Trophoblast cell (in vitro differentiated cells and primary cell): ENCODE measurements at regions not wholly inside any gene's neighbourhood (a gene's known extent, or its start where the extent isn't known, plus 50 kb on each side); places are given as distances from the start of the nearest gene placed in this dataset.

Source experiments
- DNase-seq, 2 donors: peaks; one replicate each; pipeline ENCODE4 v3.0.0-alpha.2; 2016
- H2AFZ ChIP-seq: 2 replicates; pipeline ENCODE4 v1.6.1; 2013; ENCODE audit warnings: low read length, moderate library complexity, mild to moderate bottlenecking; ENCODE audit not compliant: insufficient read depth, poor library complexity
- H2AK5ac ChIP-seq: 2 replicates; pipeline ENCODE4 v1.6.1; 2013; ENCODE audit warnings: mild to moderate bottlenecking, low read length
- H2BK120ac ChIP-seq: 2 replicates; pipeline ENCODE4 v1.6.1; 2013; ENCODE audit warnings: low read length, mild to moderate bottlenecking, moderate library complexity; ENCODE audit not compliant: insufficient read depth, poor library complexity
- H2BK12ac ChIP-seq: 2 replicates; pipeline ENCODE4 v1.6.1; 2013; ENCODE audit warnings: mild to moderate bottlenecking, low read length, moderate library complexity
- H2BK5ac ChIP-seq: 2 replicates; pipeline ENCODE4 v1.6.1; 2013; ENCODE audit warnings: low read length, low read depth, moderate library complexity, mild to moderate bottlenecking; ENCODE audit not compliant: poor library complexity
- H3K14ac ChIP-seq: 2 replicates; pipeline ENCODE4 v1.6.1; 2013; ENCODE audit warnings: mild to moderate bottlenecking, low read length
- H3K18ac ChIP-seq: 2 replicates; pipeline ENCODE4 v1.6.1; 2013; ENCODE audit warnings: mild to moderate bottlenecking, low read length
- H3K23ac ChIP-seq: 2 replicates; pipeline ENCODE4 v1.6.1; 2013; ENCODE audit warnings: low read length
- H3K27ac ChIP-seq: 2 replicates; pipeline ENCODE4 v1.5.1; 2013; ENCODE audit warnings: low read depth, mild to moderate bottlenecking, inconsistent platforms, low read length, moderate library complexity
- H3K27me3 ChIP-seq: 2 replicates; pipeline ENCODE4 v1.6.1; 2013; ENCODE audit warnings: inconsistent platforms, mild to moderate bottlenecking, low read length, moderate library complexity; ENCODE audit not compliant: insufficient read depth
- H3K36me3 ChIP-seq, 2 experiments: 1 replicate in 1 of 2; 2 replicates in 1 of 2; pipeline ENCODE4 v1.6.1; 2013; ENCODE audit warnings: low read length in 2 of 2, mild to moderate bottlenecking in 2 of 2, moderate library complexity in 1 of 2; ENCODE audit not compliant: insufficient read depth in 2 of 2, control insufficient read depth in 1 of 2
- H3K4ac ChIP-seq: 2 replicates; pipeline ENCODE4 v1.6.1; 2013; ENCODE audit warnings: low read depth, mild to moderate bottlenecking, low read length, moderate library complexity
- H3K4me1 ChIP-seq, 2 experiments: 1 replicate in 1 of 2; 2 replicates in 1 of 2; pipeline ENCODE4 v1.6.1; 2013; ENCODE audit warnings: low read length in 2 of 2, mild to moderate bottlenecking in 2 of 2, moderate library complexity in 1 of 2; ENCODE audit not compliant: insufficient read depth in 2 of 2, control insufficient read depth in 1 of 2
- H3K4me2 ChIP-seq: 2 replicates; pipeline ENCODE4 v1.6.1; 2013; ENCODE audit warnings: inconsistent platforms, mild to moderate bottlenecking, low read length, moderate library complexity
- H3K4me3 ChIP-seq: 2 replicates; pipeline ENCODE4 v1.5.1; 2013; ENCODE audit warnings: mild to moderate bottlenecking, low read depth, low read length, inconsistent platforms
- H3K79me1 ChIP-seq: one replicate; pipeline ENCODE4 v1.6.1; 2013; ENCODE audit warnings: low read length
- H3K79me2 ChIP-seq: 2 replicates; pipeline ENCODE4 v1.6.1; 2013; ENCODE audit warnings: low read length, mild to moderate bottlenecking; ENCODE audit not compliant: control insufficient read depth, insufficient read depth, poor library complexity
- H3K9ac ChIP-seq: 2 replicates; pipeline ENCODE4 v1.6.1; 2013; ENCODE audit warnings: mild to moderate bottlenecking, low read length
- H3K9me3 ChIP-seq: 2 replicates; pipeline ENCODE4 v1.6.1; 2013; ENCODE audit warnings: low read depth, mild to moderate bottlenecking, control low read depth, inconsistent platforms, low read length; ENCODE audit not compliant: insufficient read depth
- H4K12ac ChIP-seq: 2 replicates; pipeline ENCODE4 v1.6.1; 2013; ENCODE audit warnings: low read depth, mild to moderate bottlenecking, low read length, moderate library complexity
- H4K8ac ChIP-seq: 2 replicates; pipeline ENCODE4 v1.6.1; 2013; ENCODE audit warnings: low read depth, mild to moderate bottlenecking, low read length, moderate library complexity
- H4K91ac ChIP-seq: one replicate; pipeline ENCODE4 v1.6.1; 2013; ENCODE audit warnings: low read depth, mild to moderate bottlenecking, low read length, moderate library complexity
- WGBS: extraction: QIAGEN DNeasy Blood & Tissue Kit; methylation state at CpG from one replicate; pipeline ENCODE4 v1.1.7; 2013; ENCODE audit warnings: missing lambda C conversion rate; ENCODE audit not compliant: insufficient read length, insufficient coverage; ENCODE audit errors: extremely low coverage; 5-methylcytosine and 5-hydroxymethylcytosine counted together

DNA sequence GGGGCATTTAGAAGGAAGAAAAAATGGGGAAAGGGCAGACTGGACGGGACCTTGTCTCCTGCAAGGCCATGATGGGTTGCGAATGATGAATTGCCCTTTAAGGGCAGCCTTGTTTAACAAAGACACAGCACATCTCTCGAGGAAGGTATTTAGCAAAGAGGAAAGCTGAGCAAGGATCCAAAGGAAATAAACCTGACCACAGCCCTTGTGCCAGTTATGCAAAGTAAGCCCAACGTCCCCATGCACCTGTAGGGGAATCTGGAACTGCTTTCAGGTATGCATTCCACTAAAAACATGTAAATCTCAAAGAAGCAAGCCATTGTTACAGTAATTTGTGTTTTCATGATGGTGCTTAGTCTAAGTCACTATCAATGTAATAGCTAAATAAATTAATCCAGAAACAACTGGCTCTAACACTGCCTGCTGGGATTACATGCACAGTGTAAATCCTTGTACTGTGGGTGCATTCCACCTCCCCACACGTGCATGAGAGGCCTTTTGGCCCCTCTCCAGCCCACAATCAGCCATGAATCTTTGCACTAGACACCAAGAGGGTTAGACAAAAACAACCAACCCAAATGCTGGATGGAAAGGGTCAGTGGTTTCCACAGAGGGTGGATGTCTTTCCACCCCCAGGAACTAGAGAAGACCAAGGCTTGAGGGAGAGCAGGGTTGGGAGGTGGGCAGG lies 228.8 kb upstream of the KAZN start:
- Histone ChIP-seq H3K36me3 (no peaks in the 10 kb centered on the region), H3K9ac (no peak overlapping the region), H4K12ac (no peak overlapping the region), H3K18ac (no peak overlapping the region), H3K27me3 (no peaks in the 10 kb centered on the region), H4K91ac (no peak overlapping the region), H2AK5ac (no peak overlapping the region), H3K4me1 (no peaks in the 10 kb centered on the region), H2BK5ac (no peak overlapping the region), H3K4ac (no peak overlapping the region), H3K14ac (no peak overlapping the region), H3K23ac (no peak overlapping the region), H3K4me2 (no peak overlapping the region), H2BK12ac (no peak overlapping the region), H3K4me3 (no peak overlapping the region), H3K9me3 (no peaks in the 10 kb centered on the region), H2AFZ (no peak overlapping the region), H3K27ac (no peak overlapping the region), H3K79me2 (no peaks in the 10 kb centered on the region), H3K79me1 (no peaks in the 10 kb centered on the region), H2BK120ac (no peak overlapping the region), H4K8ac (no peak overlapping the region)
- DNase-seq = no peak
- WGBS = no CpG with 5 or more reads among the region's 5 CpGs

DNA sequence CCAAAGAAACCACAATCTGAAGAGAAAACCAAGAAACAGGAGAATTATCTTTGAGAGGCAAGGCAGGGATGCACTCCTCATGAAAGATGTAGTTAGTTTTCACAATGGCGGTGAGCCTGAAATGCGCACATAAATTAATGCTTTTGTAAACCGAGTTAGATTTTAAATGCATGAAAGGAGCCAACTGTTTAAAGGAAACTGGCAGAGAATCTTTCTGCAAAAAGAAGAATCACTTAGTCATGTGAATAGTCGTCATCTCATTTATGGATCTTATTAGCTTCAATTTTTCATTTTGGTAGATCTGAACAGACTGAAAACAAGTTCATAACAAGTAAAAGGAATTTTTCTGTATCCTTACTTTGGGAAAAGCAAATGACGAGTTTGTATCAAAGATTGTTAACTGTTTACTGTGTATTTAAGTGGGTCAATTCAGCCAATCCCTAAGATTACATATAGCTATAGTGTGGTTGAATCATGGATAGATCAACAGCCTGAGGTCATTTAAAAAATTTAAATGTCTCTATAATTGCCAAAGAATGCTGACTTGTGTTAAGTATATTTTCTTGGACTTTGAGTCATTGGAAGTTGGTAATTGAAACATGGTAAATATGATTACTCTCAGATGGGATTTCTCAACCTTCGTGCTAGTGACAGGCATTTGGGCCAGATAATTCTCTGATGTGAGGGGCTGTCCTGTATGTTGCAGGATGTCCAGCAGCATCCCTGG lies 226.6 kb upstream of the KAZN start:
- Histone ChIP-seq H2BK12ac (no peak overlapping the region), H3K79me2 (no peaks in the 10 kb centered on the region), H3K23ac (no peak overlapping the region), H3K4me2 (no peak overlapping the region), H3K4ac (no peak overlapping the region), H3K27ac (no peak overlapping the region), H3K4me1 (no peaks in the 10 kb centered on the region), H3K36me3 (no peaks in the 10 kb centered on the region), H2AK5ac (no peak overlapping the region), H3K14ac (no peak overlapping the region), H3K18ac (no peak overlapping the region), H2BK120ac (no peak overlapping the region), H2AFZ (no peak overlapping the region), H4K91ac (no peak overlapping the region), H3K27me3 (no peaks in the 10 kb centered on the region), H3K9ac (no peak overlapping the region), H2BK5ac (no peak overlapping the region), H3K79me1 (no peaks in the 10 kb centered on the region), H4K8ac (no peak overlapping the region), H3K4me3 (no peak overlapping the region), H3K9me3 (no peaks in the 10 kb centered on the region), H4K12ac (no peak overlapping the region)
- no peak for DNase-seq
- no CpG with 5 or more reads among the region's 6 CpGs for WGBS

GRCh38 chr1:14372526-14372925 lies 226.0 kb upstream of the KAZN start:
- Histone ChIP-seq H3K79me2 (no peaks in the 10 kb centered on the region), H3K4me3 (no peak overlapping the region), H3K9ac (no peak overlapping the region), H3K4ac (no peak overlapping the region), H3K4me2 (no peak overlapping the region), H3K18ac (no peak overlapping the region), H3K79me1 (no peaks in the 10 kb centered on the region), H4K12ac (no peak overlapping the region), H2BK5ac (no peak overlapping the region), H2AFZ (no peak overlapping the region), H3K14ac (no peak overlapping the region), H2AK5ac (no peak overlapping the region), H3K23ac (no peak overlapping the region), H3K4me1 (no peaks in the 10 kb centered on the region), H2BK120ac (no peak overlapping the region), H3K36me3 (no peaks in the 10 kb centered on the region), H3K27ac (no peak overlapping the region), H3K9me3 (no peaks in the 10 kb centered on the region), H3K27me3 (no peaks in the 10 kb centered on the region), H4K8ac (no peak overlapping the region), H2BK12ac (no peak overlapping the region), H4K91ac (no peak overlapping the region)
- WGBS = no CpG with 5 or more reads among the region's 5 CpGs
- no peak for DNase-seq

- no peak overlapping the region for H3K27ac ChIP-seq
- no peaks in the 10 kb centered on the region for H3K36me3 ChIP-seq
- H3K14ac ChIP-seq = no peak overlapping the region
- DNase-seq = no peak
- H3K4me2 ChIP-seq = no peak overlapping the region
- no peaks in the 10 kb centered on the region for H3K79me2 ChIP-seq
- no peak overlapping the region for H2BK12ac ChIP-seq
- H2BK120ac ChIP-seq = no peak overlapping the region
- no peak overlapping the region for H4K12ac ChIP-seq
- no peak overlapping the region for H2BK5ac ChIP-seq
- H3K4me1 ChIP-seq = no peaks in the 10 kb centered on the region
- no peak overlapping the region for H3K4ac ChIP-seq
- H3K4me3 ChIP-seq = no peak overlapping the region
- WGBS = no CpG with 5 or more reads among the region's 2 CpGs
- no peaks in the 10 kb centered on the region for H3K27me3 ChIP-seq
- H3K79me1 ChIP-seq = no peaks in the 10 kb centered on the region
- H2AFZ ChIP-seq = no peak overlapping the region
- H4K8ac ChIP-seq = no peak overlapping the region
- no peak overlapping the region for H2AK5ac ChIP-seq
- no peak overlapping the region for H3K18ac ChIP-seq
- H3K9me3 ChIP-seq = no peaks in the 10 kb centered on the region
- no peak overlapping the region for H4K91ac ChIP-seq
- no peak overlapping the region for H3K23ac ChIP-seq
- no peak overlapping the region for H3K9ac ChIP-seq
These were observed 225.3 kb upstream of the KAZN start for GRCh38 chr1:14373081-14373758.
